ENCODE measurements at regions not wholly inside any gene's neighbourhood (a gene's known extent, or its start where the extent isn't known, plus 50 kb on each side); places are given as distances from the start of the nearest gene placed in this dataset.
"Not testable (repeated sequence)": the region's sequence is repeated elsewhere in the genome, so short reads cannot be mapped to it uniquely, and the experiment has no call there.

DNA sequence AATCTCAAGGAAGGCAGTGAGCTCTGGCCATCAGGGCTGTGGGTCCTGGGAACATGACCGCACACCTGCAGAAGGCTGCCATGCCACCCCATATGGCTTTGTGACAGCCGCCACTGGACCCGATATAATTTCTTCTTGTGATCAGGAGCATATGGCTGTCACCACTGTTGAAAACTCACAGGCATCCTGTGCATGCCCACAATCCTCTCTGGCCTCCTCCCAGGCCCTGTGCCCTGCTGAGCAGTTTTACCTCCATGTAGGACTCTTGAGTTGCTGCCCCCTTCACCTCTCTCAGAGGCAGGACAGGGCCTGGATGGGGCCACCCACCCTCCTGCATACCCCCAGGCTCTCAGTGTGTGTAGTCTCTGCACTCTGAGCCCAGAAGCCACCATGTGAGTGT is 391.9 kb upstream of the AKR1E2 start:
- DNase-seq: no peak

DNA sequence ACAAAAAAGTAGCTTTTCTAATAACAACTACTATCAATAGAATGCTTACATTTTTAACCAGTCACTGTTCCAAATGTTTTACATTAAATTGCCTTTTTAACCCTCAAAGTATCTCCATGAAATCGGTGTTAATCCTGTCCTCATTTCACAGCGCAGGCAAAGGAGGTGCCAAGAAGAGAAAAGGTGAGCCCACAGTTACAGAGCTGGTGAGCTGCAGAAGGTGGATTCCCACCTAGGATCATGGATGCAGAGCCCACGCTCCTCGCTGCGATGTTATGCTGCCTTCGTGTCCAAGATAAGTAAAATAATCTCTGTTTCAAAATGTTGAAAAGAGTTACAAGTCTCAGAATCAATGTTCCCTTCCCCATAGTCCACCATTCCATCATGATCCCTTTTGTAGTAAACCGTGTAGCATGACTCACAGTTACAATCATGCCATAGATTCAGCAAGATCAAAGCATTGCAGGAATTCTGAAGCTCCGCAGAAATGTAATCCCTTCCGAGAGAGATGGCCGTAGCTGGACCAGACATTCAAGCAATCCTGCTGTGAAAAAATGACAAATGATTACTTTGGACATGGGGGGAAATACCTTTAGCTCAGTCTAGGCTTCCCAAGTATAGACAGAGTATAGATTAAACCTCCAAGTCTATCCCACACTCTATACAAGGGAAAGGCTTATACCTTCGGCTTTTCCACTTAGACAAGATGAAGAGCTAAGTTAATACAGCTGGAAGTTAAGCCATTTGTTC is 394.7 kb upstream of the AKR1E2 start:
- DNase-seq: no peak

DNA sequence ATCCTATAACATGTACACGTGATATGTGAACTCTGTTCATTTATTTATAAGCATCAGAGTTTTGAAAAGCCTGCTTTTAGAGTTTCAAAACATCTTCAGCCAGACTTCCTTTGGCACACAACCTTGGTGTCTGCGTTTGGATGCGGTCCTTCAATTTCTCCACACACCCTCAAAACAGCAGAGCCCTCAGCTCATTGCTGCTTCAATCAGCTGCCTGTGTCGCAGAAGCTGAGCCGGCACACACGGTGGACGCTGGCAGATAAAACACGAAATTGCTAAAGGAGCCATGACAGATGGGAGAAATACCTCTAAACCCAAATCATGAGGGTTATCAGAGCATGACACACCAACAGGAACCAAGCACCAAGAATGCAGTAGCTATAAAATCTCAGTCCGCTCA is 396.4 kb upstream of the AKR1E2 start:
- DNase-seq: no peak

DNA sequence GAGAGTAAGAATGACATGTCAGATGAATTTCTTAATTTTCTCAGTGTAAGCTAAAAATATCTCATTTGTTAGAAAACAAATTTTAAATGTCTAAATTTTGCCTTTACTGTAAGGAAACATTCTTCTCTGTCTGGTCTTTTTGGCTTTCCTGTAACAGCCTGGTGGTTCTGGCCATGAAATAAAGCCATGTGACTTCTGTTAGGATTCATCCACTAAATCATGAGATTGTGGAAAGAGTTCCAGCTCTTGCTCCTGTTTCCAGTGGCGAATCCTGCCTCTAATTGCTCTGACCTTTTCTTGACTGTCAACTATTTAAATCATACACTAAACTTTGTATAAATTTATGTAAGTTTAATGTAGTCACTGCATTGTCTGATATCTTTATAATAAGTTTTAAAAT is 398.5 kb upstream of the AKR1E2 start:
- DNase-seq: no peak

DNA sequence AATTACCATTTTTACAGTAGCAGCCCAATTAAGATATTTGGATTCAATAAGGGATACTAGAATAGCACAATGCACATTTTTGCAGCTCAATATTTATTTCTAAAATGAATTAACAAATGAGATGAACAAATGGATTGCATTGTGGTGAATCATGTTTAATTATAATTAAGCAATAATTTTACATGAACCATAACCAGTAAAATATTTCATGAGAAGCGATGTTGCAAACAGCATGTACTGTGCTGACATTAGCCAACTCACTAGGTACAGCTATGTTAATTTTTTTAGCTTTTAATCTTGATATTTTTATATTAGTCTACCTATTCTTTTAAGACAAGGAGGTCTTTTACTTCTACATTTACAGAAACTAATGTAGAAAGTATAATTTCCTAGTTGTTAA is 399.1 kb upstream of the AKR1E2 start:
- no peak for DNase-seq

DNA sequence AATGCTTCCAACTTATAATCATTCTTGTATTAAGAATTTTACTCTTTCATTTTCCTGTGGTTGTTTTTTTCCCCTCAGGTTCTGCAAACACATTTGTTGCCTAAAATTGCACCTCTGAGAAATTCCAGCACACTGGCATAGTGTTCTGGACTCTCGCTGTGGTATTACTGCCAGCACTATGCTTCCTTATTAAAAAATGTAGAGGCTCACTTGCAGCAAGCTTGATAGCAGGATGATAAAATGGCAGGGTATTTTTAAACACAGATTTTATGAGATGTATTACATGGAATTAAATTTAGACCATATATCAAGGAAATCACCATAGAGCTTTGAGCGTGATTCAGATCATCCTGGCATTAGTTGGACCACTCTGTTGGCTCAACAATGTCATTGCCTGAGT is 416.7 kb upstream of the AKR1E2 start:
- DNase-seq: no peak

DNA sequence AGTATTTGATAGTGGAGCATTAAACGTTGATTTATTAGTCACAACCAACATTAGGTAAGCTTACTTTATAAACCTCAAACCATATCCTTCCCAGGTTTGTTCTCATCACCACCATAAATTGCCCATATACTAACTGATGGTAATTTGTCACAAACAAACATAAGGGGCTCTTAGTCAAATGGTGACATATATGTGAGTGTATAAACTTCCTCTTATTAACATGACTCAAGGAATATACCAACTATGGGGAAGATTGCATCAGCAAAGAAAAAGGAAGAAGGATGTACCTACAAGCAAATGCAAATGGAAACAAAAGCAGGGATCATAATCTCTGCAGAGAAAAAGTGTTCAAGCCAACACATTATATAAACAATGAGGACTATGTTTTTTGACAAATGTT is 418.2 kb upstream of the AKR1E2 start:
- no peak for DNase-seq

DNA sequence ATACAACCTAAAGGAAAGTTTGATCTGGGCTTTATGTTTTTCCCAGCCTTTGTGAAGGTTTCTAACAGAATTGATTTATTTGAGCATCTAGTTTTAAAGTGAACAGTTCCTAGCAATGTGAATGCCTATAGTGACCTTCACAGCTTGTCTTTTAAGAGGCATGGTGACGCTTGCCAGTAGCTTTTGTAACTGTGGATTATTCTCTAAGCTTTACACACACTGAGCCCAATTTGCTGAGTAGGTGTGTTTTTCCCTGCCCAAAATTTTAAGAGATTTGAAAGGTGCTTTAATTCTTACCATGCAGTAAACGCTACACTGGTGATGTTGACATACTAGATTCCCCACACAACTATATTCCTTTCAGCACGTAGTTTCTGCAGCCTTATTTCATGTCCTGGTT is 420.2 kb upstream of the AKR1E2 start:
- no peak for DNase-seq

DNA sequence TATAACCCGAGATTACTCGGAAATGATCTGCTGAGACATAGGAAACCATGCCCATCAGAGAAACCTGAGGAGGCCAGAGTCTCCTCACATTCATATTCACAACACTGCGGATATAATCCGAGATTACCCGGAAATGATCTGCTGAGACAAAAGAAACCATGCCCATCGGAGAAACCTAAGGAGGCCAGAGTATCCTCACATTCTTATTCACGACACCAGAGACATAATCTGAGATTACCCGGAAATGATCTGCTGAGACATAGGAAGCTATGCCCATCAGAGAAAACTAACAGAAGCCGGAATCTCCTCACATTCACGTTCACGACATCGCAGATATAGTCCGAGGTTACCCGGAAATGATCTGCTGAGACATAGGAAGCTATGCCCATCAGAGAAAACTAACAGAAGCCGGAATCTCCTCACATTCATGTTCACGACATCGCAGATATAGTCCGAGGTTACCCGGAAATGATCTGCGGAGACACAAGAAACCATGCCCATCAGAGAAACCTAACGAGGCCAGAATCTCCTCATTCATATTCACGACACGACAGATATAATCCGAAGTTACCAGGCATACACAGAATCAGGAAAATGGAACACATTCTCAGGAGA is 422.3 kb upstream of the AKR1E2 start:
- DNase-seq: no peak

DNA sequence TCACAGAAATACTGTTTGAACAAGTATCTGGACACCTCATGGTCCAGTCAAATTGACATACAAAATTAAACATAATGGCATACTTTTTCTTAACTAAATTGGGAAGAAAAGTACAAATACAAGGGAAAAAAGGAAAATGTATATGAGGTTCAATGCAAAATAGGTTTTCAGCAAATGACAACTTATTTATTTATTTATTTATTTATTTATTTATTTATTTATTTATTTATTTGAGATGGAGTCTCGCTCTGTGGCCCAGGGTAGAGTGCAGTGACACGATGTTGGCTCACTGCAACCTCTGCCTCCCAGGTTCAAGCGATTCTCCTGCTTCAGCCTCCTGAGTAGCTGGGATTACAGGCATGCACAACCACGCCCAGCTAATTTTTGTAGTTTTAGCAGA is 424.9 kb upstream of the AKR1E2 start:
- not testable (repeated sequence) for DNase-seq

DNA sequence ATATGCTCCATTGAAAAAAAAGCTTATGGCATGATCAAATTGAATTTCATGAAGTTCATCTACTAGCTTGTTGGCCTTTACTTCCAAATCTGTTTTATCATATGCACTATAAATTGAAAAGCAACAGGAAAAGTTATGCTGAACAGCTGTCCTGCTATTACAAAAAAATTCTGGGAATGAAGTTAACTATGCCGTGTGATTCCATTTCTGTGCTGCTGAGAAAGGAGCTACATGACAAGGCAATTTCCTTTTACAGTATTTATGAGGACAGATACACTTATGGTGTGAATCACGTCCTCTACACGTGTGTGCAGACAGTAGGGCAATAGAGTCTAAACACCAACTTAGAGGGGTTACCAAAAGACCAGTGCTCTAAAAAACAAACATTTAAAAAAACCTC is 426.5 kb upstream of the AKR1E2 start:
- no peak for DNase-seq

DNA sequence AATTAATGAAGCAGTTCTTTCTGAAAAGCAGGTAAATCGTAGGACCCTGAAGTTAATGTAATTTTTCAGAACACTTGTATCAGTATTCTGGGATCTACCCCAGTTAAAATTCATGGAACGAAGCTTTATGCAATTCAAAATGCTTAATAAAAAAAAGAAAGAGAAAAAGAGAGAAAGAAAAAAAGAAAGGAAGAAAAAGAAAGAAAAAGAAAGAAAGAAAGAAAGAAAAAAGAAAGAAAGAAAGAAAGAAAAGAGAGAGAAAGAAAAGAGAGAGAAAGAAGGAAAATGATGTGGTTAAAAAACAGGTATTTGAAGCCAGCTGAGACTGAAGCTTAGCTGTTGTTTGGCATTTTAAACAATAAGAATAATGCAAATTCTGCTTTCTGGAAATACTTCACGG is 427.4 kb upstream of the AKR1E2 start:
- DNase-seq: no peak

DNA sequence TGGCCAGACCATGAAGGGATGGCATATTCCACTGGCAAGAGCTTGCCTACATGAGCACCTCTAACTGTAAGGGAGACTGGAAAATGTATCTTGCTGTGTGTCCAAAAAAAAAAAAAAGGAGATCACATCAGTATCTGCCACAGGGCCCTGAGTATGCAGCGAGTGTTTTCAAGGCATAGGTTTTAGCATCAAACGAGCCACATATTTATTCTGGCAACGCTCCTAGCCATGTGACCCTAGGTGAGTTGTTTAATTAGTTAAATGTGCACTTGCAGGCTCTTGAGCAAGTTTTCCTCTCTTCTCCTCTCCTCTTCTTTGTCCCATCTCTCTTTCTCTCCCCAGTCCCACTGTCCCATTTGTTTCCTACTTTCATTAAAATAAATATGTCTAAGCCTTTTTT is 428.7 kb upstream of the AKR1E2 start:
- no peak for DNase-seq

DNA sequence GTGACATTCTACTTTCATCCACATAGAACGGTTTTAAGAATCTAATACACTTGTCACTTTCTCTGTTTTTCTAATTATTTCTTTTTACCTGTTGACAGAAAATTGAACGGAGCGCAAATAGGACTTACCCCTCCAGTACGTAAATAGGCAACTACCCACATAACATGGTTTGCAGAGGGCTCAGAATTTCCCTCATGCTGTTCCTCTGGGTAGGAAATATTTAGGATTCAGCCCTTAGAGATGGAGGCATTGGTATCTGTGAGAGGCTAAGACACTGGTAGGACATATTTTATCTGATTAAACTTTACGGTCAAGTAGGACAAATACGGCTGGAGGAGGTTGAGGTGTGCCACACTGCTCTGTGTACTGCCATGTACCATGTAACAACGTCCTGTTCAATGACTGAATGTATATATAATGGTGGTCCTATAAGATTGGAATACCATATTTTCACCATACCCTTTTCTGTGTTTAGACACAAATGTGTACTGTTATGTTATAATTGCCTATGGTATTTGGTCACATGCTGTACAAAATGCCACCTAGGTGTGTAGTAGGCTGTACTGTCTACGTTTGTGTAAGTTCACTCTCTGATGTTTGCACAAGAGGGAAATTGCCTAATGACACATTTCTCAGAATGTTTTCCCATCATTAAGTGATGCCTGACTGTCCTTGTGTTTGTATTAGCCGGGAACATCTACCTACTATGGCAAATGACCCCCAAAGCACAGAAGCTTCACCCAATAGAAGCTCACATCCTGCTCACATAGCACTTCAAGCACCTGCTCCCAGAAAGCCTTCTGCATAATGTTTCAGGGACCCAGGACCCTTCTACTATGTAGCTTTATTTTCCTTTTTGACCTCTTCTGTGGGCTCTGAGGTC is 429.4 kb upstream of the AKR1E2 start:
- DNase-seq: no peak

DNA sequence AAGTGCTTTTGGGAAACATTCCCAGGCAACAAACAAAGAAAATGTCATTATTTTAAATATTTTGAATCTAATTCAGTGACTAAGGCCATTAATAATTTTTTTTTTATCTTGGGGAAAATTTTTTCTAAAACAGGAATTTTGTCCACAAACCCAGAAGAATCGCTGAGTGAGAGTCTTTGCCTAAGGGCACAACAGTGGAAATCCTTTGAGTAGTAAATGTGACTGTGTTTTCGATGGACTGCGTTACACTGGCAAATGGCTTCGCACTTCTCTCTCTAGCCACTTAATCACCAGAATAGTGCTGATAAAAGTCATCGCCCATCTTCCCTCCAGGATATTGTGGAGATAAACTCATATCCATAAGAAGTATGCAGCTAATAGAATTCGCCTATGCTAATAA is 430.3 kb upstream of the AKR1E2 start:
- DNase-seq: no peak

DNA sequence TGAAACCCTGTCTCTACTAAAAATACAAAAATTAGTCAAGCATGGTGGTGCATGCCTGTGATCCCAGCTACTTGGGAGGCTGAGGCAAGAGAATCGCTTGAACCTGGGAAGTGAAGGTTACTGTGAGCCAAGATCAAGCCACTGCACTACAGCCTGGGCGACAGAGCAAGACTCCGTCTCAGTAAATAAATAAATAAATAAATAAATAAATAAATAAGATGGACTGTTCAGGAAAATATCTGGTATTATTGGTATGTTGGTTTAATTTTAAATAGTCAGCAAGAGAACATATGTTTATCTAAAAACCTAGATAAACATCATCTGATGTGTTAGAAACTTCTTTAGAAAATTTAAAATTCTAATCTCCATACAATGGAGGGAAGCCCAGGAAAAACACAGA is 431.6 kb upstream of the AKR1E2 start:
- not testable (repeated sequence) for DNase-seq

DNA sequence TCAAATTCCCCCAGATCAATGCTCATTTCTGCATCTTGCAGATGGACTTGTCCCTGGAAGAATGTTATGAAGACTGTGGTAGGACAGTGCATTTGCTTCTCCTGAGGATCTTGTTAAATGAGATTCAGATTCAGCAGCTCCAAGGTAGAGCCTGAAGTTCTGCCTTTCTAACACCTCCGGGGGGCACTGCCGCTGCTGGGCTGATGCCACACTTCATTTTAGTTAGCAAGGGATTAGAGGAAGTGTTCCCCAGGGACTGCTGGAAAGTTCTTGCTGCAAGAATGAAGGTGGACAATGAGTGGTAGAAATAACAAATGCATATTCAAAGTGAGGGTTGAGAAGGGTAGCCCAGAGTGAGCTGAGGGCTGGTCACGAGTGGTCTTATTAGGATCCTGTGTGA is 434.3 kb upstream of the AKR1E2 start:
- no peak for DNase-seq

DNA sequence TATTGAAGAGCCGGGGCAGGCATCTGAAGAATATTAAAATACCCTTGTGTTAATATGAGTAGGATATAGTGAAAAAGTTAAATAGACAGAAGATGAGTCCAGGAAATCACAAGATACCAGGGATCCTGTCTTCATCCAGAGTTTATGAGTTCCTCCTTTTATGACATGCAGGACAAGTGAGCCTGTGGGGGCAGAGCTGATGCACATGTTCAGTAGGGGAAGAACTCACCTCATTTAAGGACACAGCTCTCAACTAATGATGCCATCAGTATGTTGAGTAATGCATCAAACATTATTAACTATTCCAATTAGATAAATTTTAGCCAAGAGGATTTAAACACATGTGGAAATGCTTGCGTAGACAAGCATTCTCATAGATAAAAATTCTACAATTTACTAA is 435.8 kb upstream of the AKR1E2 start:
- no peak for DNase-seq

DNA sequence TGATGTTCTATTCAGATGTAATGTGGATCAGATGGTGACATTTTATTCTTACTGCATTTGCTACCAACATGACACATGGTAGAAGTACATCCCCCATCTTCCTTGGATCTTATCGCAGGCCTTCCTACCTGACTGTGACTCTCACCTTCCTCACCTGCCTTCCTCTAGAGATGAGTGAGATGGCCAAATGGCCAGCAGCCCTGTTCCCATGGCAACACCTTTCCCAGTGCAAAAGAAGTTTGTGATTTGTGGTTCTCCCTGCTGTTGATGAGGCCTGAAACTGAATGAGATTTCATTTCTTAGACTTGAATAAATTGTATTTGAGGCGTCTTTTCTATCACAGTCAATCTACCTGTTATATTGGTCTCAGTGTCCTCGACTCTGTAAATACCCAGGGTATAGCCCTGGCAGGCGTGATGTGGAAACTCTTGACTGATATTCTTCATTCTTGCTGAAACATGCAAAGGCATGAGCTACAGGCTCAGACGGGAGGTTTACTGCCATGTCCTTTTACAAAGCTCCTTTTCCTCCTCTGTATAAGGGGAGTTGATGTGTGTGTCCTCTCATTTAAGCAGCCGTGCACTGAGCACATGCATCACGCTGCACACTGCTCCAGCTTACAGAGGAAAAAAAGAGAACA is 440.7 kb upstream of the AKR1E2 start:
- DNase-seq: no peak

DNA sequence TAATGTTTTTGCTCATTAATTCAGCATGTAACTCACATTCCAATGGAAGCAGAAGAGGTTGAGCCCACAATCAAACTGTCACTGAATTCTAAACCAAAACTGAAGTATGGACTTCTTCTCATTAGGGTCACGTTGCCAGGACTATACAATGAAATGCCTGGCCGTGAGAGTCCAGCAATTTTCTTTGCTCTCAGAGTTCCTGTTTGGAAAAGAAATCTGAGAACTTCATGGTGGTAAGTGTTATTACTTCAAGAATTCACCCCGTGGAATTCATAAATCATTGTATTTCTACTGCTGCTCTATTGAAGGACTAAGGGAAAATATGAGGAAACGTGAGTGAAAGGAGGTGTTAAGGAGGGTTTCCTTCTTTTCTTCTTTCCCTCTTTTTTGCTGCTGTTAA is 441.8 kb upstream of the AKR1E2 start:
- DNase-seq: no peak

DNA sequence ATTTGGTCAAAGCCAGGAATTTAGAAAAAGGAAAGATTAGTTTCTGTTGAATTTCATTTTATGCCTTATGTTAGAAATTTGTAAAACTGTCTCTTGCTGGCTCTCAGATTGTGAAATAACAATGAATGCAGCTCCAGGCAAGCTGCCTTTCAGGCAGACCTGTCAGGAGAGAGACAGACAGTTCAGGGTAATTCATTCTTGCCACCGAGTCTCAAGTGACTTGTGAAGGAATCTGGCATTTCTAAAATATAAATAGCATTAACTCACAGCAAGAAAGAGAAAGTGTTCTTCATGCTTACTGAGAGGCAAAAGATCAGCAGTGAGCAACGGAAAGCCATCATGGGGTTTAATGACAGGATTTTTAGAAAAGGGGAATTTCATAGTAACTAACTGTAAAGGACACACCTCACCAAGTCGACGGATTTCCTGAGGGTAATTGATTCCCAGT is 442.3 kb upstream of the AKR1E2 start:
- no peak for DNase-seq

DNA sequence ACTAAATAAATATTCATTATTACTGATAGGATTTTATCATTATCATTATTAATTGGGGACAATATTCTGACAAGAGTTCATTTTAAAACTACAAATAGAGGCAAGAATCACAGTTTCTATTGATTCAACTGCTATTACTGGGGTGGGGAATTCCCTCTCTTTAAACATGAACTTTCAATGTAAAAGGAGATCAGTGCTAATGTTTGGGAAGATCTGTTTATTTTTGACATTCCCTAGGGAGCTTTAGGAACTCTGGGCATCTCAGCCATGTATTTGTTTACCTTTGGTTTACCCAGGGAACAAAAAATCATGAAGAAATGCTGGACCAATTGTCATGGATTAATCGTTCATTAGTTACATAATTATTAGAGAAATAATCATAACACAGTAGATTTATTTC is 443.2 kb upstream of the AKR1E2 start:
- DNase-seq: no peak

DNA sequence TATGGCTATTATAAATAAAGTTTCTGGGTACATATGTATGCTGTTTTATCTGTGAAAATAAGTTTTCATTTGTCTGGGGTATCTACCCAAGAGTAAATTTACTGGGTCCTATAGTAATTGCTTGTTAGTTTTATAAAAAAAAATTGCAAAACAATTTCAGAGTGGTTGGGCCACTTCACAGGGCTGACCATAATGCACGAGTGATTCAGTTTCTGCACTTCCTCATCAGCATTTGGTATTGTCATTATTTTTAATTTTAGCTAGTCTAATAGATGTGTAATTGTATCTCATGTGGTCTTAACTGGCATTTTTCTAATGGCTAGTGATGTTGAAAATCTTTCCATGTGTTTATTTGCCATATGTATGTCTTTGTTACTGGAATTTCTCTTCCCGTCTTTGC is 452.4 kb upstream of the AKR1E2 start:
- no peak for DNase-seq
